CD1c-positive myeloid dendritic cell (primary cell): ENCODE measurements at regions not wholly inside any gene's neighbourhood (a gene's known extent, or its start where the extent isn't known, plus 50 kb on each side); places are given as distances from the start of the nearest gene placed in this dataset.
"Not testable (repeated sequence)": the region's sequence is repeated elsewhere in the genome, so short reads cannot be mapped to it uniquely, and the experiment has no call there.

ENCODE experiments used
- DNase-seq: peaks from one replicate; pipeline ENCODE4 v3.0.0-alpha.2; 2016; ENCODE audit errors: extremely low spot score

DNA sequence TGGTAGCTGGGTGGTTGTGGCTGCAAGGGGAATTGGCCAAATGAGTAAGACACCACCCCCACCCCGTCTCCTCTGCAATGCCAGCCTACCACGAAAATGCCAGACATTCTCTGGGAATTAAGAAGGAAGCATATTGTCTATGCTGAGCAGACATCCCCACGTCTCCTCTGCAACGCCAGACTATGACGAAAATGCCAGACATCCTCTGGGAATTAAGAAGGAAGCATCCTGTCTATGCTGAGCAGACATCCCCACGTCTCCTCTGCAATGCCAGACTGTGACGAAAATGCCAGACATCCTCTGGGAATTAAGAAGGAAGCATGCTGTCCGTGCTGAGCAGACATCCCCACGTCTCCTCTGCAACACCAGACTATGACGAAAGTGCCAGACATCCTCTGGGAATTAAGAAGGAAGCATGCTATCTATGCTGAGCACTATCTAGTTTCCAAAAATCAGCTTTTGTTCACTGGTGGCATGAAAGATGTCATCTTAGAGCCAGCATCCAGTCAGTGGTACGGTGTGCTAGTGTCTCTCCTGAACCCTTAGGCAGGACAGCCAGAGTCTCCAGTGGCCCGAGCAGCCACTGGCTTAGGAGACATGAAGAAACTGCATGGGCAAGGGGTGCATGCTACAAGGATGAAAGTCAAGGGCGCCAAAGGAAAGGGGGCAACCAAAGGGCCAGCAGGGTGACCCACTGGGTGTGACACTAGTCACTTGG is 339.8 kb upstream of the FRG1 start:
- no peak for DNase-seq

DNA sequence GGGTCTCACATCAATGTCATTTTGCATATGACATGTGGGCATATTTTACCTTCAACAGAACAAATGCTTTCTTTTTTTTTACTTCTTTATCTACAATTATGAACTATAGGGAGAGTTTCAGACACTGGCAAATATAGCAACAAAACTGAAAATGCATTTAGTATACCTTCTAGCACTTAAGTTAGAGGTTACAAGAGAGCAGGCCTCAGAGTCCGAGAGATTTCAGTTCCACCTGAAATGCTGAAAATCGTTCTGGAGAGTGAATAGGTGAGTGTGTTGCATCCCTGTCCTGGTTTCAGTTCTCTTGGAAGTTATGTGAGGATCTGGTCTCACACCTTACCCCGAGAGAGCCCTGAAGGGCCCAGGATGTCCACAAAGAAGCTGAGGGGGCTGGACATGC is 337.8 kb upstream of the FRG1 start:
- not testable (repeated sequence) for DNase-seq

DNA sequence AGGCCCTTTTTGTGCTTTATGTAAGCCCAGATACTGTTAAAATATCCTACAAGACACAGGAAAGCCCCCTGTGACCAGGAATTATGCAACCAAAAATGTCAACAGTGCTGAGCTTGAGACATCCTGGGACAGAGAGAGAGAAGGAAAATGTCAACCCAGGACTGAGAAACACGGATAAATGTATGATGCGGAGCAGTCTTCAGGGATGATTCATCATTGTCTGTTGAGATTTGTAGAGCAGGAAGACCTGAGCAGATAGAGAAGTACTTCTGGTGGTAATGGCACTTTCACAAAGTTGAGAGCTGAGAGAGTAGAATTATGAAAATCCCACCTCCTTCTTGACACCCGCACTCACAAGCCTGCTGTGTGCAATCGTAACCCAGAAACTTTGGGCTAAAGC is 330.1 kb upstream of the FRG1 start:
- not testable (repeated sequence) for DNase-seq

DNA sequence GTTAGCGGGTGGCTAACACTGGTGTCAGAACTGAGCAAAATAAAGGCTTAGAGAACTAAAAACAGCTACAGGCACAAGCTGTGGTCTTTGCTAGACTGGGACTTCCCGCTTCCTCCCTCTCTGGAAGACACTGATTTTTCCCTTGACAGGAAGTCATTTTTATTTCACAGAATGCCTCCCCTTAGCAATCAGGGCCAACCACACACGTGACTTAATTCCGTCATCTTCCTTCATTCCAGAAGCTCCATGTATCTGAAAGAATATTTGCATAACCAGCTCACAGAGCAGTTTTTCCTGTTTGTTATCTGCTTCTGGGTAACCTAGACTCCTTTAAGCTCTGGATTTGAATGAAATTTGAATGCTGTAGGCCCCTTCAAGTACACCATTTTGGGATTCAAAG is 327.5 kb upstream of the FRG1 start:
- DNase-seq, result no peak

DNA sequence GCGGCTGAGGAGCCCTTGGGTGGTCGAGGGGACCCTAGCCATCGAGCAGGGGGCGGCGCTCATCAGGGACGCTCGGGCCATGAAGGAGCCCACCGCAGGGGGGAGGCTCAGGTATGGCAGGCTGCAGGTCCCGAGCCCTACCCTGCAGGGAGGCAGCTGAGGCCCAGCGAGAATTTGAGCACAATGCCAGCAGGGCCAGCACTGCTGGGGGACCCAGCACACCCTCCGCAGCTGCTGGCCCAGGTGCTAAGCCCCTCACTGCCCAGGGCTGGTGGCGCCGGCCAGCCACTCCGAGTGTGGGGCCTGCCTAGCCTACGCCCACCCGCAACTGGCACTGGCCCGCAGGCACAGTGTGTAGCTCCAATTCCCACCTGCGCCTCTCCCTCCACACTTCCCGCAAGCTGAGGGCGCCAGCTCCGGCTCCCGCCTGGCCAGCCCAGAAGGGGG is 325.4 kb upstream of the FRG1 start:
- no peak for DNase-seq

DNA sequence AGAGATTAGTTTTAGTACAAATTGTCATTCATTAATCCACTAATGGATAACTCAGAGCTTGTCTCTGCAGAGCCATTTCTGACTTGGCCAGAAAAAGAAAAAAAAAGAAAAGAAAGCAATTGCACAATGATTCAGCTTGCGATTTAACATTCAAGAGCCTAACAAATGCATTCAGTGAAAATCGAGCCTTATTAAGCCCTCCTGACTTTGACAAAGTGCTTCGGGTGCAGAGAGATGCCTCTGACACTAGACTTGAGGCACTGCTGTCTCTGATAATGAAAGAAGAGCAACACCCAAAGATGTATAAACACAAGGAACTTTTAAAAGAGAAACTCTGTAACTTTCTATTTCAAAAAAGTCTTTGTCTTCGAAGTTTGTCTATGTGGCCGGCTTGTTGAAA is 322.9 kb upstream of the FRG1 start:
- DNase-seq, result not testable (repeated sequence)

DNA sequence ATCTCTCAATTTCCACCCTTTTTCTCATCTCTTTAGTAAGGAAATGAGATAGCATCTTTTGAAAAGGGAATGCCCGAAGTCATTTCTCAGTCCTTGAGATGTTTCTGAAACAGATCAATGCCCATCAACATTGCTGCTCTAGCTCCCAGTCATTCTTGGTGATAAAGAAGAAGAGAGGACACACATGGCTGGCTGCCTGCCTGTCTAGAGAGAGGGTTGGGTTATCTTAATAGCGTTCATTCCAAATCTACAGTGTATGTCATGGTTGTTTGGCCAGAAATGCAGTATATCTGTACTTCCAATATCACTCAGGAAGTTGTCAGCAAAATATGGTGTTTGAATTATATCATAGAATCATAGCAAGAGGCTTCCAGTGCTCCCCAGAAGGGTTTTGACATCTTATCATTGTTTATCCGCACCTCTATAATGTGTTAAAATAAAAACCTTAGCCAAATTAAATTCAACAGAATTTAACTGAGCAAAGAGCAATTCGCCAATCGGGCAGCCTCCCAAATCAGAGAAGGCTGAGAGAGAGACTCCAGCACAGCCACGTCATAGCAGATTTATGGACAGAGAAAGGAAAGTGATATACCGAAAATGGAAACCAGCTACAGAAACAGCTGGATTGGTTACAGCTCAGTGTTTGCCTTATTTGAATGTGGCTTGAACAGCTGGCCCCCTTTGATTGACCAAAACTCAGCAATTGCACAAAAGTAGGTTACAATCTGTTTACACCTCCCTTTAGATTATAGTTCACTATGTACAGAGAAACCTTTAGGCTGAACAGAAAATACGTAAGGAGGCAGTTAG is 321.0 kb upstream of the FRG1 start:
- not testable (repeated sequence) for DNase-seq

DNA sequence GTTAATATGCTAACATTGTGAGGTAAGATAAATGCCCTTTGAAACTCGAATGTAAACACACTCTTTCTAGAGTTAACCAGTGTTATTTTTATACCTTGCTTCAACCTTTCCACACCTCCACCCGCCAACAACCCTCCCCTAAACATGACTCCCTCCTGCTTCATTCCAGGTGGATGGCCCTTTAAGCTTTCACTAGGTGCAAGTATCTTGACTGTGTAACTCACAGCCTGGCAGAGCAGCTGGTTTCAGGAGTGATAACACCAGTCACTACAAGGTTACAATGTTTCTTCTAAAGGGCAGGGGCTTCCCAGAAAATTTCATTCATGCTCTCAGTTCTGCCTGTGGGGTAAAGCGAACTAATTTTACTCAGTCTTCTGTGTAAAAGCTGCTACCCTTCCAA is 318.1 kb upstream of the FRG1 start:
- DNase-seq, result not testable (repeated sequence)

DNA sequence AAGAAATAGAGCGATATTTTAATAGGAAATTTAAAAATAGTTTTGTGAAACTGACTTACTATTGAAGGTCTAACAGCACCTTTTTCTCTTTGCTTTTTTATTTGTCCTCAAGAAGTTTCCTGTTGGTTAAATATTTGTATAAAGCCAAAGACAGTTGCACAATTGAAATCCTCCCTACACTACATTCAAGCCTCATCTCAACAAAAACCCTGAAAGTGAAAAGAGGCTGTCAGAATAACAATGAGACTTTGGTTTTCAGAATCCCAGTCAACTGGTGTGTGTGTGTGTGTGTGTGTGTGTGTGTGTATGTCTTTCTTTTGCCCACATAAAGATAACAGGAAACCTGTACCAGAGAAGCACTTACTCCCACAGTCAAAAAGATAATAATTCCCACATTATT is 313.6 kb upstream of the FRG1 start:
- DNase-seq, result not testable (repeated sequence)

DNA sequence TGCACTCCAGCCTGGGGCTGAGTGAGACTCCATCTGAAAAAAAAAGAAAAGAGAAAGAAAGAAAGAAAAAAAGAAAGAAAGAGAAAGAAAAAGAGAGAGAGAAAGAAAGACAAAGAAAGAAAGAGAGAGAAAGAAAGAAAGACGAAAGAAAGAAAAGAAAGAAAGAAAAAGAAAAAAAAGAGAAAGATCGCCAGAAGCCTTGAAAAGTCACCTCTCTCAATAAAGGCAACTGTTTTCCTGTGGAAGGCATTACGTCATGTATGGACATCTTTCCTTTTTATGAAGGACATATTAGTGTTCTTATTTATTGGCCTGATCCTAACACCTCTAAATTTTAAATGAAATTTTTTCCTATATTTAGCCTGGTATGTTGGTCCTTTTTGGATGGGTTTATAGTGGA is 310.9 kb upstream of the FRG1 start:
- not testable (repeated sequence) for DNase-seq

DNA sequence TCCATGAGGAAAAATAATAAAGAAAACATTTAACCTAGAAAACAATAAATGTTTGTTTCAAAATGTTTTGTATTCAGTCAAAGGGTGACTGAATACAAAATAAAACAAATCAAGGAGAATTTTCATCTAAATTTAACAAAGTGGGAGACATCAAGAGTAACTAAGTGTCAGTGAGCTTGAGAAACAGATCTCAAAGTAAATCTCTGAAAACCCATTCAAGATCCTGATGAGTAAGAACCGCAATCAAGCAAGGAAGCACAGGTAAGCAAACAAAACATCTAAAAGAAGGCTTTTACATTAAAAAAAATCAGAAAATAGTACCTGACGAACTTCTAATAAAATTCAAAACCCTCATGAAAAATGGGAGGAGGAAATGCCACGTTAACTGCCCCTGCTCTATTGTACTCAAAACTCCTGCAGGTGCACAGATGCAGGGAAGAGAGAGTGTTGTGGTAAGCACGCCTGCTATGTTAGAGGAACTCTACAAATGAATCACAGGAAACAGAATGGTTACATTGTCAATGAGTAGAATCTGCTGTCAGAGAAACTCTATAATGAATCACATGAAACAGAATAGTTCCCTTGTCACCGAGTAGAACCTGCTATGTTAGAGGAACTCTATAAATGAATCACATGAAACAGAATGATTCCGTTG is 309.6 kb upstream of the FRG1 start:
- DNase-seq, result peak; percentile 80

DNA sequence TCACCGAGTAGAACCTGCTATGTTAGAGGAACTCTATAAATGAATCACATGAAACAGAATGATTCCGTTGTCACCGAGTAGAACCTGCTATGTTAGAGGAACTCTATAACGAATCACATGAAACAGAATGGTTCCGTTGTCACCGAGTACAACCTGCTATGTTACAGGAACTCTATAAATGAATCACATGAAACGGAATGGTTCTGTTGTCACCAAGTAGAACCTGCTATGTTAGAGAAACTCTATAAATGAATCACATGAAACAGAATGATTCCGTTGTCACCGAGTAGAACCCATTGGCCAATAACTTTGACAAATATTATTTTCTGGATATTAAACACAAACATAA is 309.1 kb upstream of the FRG1 start:
- DNase-seq, result peak; percentile 86

DNA sequence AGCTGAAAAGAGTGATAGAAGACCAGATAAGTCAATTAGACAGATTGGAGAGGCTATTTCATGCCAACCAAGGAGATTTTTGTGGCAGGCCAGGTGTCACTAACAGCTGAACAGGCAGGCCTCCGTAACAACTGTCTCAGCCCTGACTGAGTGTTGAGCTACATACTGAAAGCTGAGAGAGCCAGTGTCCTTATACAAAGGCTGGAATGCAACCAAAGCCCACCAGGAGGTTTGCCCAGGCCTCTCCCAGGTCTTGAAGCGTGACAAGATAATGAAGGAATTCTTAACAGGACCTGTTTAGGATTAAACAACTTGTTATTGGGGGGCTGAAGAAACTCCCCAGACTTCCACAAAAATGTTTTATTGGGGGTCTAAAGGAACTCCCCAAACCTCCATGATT is 290.2 kb upstream of the FRG1 start:
- DNase-seq, result not testable (repeated sequence)

DNA sequence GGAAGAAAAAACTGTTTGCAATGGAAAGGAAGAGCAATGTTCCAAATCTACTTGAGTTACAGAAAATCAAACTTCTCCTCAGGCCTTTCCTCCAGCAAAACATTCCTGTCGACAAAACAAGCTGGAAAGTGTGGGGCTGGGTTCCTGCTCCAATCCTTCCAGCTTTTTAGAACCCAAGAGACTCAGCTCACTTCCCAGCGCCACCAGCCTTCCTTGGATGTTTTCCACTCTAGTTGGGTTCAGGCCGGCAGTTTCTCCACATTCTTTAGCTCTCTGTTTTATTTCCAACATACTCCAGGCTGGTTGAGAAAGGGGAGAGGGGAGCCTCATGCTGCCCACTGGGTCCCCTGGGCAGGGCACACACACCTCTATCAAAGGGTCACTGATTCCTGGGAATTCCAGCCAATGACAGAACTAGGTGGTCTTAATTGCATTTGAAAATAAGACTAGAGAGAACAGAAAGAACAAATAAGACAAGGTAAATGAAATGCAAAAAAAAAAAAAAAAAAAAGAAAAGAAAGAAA is 287.5 kb upstream of the FRG1 start:
- not testable (repeated sequence) for DNase-seq

DNA sequence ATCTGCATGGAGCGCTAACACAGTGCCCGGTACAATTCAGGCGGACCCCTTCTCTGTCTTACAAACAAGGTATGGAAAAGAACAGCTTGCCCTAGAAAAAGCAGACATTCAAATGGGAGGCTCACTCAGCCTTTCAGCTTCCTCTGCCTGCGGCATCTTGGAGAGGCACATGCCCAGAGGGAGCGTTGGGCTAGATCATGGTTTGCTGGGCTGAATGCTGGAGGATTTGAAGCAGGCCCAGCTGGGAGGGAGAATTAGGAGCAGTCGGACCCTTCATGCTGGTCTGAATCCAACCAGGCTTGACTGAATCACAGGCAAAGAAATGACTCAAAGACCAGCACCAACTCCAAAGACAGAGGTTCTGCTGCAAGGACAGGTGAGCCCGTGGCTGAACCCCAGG is 286.7 kb upstream of the FRG1 start:
- not testable (repeated sequence) for DNase-seq

DNA sequence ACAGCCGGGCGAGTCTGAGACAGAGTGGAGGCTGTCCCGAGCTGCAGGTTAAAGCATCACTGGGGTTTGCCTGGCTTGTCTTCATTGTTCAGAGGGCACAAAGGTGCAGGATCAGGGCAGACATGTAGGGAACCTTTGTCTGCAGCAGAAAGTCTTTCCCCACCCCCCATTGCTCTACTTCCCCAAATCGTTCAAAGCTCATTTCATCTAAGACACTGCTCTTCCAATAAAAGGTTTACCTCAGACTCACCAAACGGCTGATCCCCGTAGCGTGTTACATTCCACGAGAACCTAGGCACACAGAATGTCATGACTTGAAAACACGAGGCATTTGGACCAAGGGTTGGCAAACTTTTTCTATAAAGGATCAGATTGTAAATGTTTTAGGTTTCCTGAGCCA is 286.3 kb upstream of the FRG1 start:
- DNase-seq, result not testable (repeated sequence)

DNA sequence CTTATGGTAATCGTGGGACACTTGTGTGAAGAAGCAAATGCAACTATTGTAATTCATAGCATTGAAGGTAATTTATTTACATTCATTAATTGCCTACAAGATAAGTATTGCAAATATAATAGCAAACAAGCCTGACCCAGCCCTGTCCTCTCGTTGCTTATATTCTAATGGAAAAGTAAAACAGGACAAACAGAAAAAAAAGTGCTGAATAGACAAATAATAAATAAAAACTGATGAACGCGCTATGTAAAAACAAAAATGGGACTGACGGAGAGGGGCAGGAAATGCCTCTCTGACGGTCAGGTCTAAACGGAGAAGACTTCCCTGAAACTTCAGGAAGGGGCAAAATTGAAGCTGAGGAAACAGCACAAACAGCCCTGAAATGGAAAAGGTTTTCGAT is 284.9 kb upstream of the FRG1 start:
- not testable (repeated sequence) for DNase-seq

DNA sequence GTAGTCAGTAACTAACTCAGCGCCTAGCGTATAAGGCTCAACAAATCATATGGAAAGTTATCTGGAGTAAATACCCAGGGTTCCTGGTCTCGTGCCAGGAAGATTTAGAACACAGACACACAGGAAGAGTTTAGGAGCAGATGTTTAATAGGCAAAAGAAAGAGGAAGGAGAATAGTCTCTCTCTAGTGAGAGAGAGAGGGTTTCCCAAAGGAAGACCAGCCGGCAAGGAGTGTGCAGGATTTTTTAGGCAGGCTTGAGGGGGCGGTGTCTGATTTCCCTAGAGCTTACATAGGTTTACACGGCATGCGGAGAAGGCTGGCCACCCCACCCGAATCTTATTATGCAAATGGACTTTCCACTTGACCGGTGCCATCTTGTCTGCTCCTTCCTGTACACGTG is 284.0 kb upstream of the FRG1 start:
- DNase-seq, result peak; percentile 23

DNA sequence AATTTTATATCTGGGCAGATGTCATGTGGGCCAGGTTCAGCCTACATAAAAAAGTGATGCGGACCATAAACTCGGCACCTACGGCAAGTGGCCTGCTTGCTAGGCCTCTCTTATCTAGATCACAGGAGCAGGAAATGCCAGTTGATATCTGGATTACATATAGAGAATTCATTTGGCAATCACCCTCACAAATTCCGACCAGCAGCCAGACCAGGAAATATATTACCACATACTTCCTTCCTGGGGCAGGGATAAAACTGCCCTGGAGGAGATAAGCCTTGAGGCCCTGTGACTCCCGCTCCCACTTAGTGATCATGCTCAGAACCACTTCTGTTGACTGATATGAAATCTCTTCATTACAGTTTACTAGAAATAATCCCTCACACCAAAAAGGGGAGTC is 282.4 kb upstream of the FRG1 start:
- DNase-seq, result not testable (repeated sequence)

DNA sequence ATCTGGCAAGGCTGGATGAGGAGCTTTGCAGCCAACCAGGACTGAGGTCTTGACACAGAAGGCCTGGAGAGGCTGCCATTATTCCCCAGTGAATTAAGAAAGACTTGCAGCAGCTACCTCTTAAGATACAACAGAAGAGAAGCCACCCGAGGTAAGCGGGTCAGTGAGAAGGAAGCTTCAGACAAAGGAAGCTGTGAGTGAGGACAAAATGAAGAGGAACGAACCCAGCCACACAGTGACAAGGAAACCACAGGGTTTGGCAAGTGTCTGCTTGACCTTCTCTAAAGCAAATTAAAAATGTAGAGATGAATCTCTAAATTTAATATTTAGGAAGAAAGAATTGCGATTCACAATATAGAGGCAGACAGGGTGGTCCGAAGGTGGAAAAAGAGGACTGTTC is 281.8 kb upstream of the FRG1 start:
- DNase-seq, result peak; percentile 38

DNA sequence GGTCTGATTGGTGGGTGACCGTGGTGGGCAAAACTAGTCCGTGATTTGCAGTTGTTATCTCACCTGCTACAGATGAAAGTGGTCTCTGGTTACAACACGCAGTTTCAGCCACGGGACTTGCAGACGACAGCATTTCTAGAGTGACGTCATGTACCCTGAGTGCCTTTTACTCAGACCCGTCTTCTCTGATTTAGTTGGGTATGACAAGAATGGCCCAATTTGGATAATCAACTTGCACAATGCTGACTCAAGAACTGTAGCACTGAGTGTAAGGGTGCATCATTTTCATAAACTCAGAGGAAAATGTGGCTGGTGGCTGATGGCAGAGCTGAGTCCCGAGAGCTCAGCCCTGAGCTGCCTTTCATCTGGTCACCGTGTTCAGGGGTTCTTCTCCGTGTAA is 281.4 kb upstream of the FRG1 start:
- DNase-seq, result peak; percentile 57

DNA sequence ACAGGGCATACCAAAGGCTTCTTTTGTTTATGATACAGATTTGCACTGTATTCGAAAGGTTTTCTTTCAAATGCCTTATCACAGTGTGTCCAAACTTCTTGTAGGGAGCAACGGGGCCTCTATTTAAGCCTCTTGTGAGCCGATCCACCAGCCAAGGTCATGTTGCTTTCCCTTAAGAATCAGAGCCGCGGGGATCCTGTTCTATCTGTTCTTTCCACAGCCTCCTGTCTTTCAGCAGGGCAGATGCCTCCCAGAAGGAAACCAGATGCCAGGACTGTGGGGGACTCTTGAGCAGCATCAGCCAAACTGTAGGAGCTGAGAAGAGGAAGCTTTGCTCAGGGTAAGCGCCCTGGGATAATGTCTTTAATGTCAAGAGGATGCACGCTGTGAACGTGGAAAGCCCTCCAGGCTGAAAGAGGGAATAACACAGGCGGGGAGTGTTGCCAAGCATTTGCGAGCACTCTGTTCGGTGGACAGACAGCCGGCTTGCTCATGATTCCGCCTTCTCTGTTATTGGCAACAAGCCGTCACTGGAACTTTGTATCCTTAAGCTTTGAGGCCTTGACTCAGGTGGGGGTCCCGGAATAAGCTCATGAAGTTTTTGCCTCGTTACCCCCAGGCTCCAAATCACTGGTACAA is 279.8 kb upstream of the FRG1 start:
- no peak for DNase-seq
